GM11168 (cell line): ENCODE measurements at regions not wholly inside any gene's neighbourhood (a gene's known extent, or its start where the extent isn't known, plus 50 kb on each side); places are given as distances from the start of the nearest gene placed in this dataset.

Source experiments
- in situ Hi-C: fragments of 300-500 bp; cut with MboI; formaldehyde crosslinking; loops from one replicate; pipeline ENCODE4 v1.12.0; 2022; ENCODE audit warnings: low sequenced_read_pairs; ENCODE audit not compliant: unreplicated experiment

DNA sequence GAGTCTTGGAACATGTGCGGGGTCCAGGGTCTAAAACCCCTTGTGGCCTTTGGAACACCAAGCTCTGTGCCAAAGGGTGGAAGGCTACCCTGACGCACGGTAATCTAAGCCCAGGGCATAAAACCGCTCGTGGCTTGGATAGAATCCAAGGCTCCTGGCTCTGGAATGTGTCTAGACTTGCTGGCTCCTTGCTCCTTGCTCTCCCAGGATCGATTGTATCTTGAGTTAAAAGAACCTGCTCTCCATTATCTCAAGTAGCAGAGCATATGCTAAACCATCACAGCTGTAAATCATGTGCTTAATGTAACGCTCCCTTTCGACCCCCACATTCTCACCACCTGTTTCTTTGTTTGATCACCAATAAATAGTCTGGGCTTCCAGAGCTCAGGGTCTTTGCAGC, 50.3 kb downstream of the TLCD4 start:
- in situ Hi-C loops, result loop anchor here (5.0 kb wide), 1 partner anchor 35 kb away; no protein-coding TSS in a partner anchor

DNA sequence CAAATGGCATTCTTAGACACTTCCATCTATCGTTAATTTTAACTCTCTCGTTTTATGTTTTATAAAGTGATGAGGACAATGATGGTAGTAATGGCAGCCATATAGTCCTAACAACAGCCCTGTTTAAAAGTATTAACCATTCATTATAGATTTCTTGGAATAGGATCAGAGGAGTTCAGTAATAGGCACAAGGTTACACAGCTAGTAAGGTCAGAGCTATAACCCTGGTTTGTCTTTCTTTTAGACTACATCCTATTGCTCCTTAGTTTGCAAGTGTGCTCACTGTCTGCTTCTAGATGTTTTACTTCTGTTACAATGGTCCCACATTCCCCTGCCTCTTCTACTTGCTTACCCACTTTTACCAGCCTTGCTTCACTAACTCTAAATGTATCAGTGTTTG, 50.9 kb downstream of the TLCD4 start:
- in situ Hi-C loops, result loop anchor here (5.0 kb wide), 1 partner anchor 34 kb away; no protein-coding TSS in a partner anchor

- in situ Hi-C loops, result loop anchor here (5.0 kb wide), 1 partner anchor 33 kb away; no protein-coding TSS in a partner anchor
Measured at GRCh38 chr1:95168761-95169351, 51.7 kb downstream of the TLCD4 start.

- in situ Hi-C loops, result loop anchor here (5.0 kb wide), 1 partner anchor 33 kb away; no protein-coding TSS in a partner anchor
Measured at GRCh38 chr1:95169548-95169947, 52.4 kb downstream of the TLCD4 start.

- in situ Hi-C loops, result no loop called here
Measured at GRCh38 chr1:95171270-95172245, 54.4 kb downstream of the TLCD4 start.

DNA sequence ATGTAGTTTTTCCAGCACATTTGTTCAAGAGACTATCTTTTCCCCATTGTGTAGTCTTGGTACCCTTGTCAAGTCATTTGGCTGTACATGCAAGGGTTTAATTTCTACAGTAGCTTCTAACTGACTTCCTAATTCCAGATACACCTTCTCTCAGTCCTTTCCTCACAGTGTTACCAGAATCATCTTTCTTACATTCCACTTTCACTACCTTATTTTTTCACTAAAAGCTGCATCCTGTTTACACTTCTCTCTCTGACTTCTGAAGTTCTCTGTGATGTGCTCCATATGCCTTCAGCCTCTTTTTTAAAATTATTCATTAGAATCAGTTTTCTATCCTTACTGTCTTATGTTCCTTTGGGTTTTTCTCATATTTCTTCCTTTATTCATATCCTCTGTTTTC, 57.1 kb upstream of the RWDD3 start:
- in situ Hi-C loops, result no loop called here

DNA sequence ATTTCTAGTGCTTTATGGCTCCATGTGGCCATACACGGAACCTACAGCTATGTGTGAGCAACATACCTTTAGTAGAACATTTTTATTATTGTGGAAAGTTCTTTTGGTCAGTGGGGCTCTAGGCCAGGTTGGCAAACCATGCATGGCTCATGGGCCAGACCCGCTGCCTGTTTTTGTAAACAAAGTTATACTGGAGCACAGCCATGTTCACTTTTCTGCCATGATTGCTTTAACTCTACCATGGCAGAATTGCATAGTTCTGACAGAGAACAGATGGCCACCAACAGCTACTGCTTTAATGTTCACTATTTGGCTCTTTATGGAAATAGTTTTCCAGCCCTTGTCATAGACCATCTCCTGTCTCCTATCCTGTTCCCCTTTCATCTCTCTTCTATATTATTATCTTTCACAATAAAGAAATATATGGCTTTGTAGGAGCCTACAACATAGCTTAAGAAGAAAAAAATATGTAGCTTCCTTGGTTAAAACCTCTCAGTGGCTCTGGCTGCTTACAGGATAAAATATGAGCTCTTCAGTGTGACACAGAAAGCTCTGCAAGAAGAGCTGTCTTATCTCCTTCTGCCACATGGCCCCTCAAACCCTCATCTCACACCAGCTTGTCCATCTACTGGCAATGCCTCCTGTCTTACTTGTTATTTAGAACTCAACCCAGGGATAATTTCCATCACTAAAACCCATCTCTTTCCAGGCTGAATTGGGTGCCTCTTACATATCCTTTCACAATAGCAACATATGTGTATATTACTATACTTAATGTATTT, 54.6 kb upstream of the RWDD3 start:
- in situ Hi-C loops, result no loop called here

DNA sequence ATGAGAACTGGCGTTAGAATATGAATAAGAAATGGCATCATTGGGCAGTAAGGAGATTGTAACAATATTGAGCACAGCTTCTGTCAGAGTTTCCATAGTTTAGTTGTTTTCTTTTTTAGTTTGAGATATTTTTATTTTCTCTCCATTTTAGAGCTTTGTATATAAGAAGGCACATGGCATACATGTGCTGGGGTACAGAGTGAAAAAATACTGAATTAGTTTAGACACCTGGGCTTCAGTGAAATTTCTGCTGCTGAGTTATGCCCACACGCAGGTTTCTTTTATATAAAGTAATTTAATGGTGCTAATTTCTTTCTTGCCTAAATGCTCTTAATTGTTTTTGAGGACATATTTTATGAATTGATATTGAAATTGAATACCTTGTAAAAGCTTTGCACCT, 53.6 kb upstream of the RWDD3 start:
- in situ Hi-C loops, result no loop called here

DNA sequence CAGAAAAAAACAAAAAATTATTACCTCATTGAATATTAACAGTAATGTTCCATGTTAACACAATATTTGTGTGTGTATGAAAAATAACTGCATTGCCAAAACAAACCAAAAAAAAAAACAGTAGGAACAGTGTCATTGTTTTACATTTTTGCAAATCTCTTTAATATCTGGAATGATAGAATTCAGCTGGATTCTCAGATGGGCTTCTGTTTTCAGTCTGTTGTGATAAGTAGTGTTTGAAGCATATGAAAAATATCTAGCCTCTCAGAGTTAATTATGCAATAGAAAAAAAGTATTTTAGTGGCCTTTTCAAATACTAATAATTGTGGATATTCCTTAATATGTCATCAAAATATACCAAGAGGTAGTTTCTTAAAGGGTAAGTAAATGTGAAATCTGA, 52.9 kb upstream of the RWDD3 start:
- in situ Hi-C loops, result no loop called here

GRCh38 chr1:95183952-95184351, 50.1 kb upstream of the RWDD3 start:
- in situ Hi-C loops, result no loop called here
